ENCODE measurements at regions not wholly inside any gene's neighbourhood (a gene's known extent, or its start where the extent isn't known, plus 50 kb on each side); places are given as distances from the start of the nearest gene placed in this dataset.

GRCh38 chr1:9440261-9440660, 99.0 kb upstream of the SLC25A33 start:
- Histone ChIP-seq H3K4me1 (peaks cover 85% of the 10 kb centered on the region), H3K27ac (peak overlapping the region; percentile 85 to 98 (median 94)), H3K9me3 (no peaks in the 10 kb centered on the region), H3K36me3 (replicated peaks in 1 of 2; ENCODE audit: insufficient read depth in 1 of 2, low read depth in 2 of 2) (no peaks in the 10 kb centered on the region), H3K4me3 (no peak overlapping the region), H3K27me3 (no peaks in the 10 kb centered on the region)
- ATAC-seq (no peak), DNase-seq (no peak)
- intact Hi-C loops (cut with DNase I), result no loop called here
- whole genome bisulfite sequencing, 2 donors, result 80 to 94% methylated on average over 7 of the region's 7 CpGs
- no peak for TF ChIP-seq POLR2A (IDR thresholded peaks at IDR 0.05)
- TF ChIP-seq, protein P1, sequence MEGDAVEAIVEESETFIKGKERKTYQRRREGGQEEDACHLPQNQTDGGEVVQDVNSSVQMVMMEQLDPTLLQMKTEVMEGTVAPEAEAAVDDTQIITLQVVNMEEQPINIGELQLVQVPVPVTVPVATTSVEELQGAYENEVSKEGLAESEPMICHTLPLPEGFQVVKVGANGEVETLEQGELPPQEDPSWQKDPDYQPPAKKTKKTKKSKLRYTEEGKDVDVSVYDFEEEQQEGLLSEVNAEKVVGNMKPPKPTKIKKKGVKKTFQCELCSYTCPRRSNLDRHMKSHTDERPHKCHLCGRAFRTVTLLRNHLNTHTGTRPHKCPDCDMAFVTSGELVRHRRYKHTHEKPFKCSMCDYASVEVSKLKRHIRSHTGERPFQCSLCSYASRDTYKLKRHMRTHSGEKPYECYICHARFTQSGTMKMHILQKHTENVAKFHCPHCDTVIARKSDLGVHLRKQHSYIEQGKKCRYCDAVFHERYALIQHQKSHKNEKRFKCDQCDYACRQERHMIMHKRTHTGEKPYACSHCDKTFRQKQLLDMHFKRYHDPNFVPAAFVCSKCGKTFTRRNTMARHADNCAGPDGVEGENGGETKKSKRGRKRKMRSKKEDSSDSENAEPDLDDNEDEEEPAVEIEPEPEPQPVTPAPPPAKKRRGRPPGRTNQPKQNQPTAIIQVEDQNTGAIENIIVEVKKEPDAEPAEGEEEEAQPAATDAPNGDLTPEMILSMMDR (IDR thresholded peaks at IDR 0.05), result no peak

DNA sequence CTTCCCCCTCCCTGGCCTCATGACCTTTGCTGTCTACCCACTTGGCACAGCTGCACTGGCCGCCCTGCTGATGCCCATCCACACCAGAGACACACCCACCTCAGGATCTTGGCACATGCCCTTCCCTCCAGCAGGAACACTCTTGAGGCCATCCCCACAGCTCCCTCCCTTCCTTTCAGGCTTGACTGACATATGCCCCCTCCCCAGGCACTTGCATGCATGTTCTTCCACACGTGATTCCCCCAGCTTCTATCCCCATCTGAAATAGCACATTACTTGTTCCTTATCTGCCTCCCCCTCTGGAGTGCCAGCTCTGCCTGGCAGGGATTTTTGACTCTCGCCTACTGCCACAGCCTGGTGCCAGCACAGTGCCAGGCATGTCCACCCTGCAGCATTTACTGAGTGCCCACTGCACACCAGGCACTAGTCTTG, 98.5 kb upstream of the SLC25A33 start:
- Histone ChIP-seq H3K4me1 (peaks cover 80% of the 10 kb centered on the region), H3K27me3 (no peaks in the 10 kb centered on the region), H3K9me3 (no peaks in the 10 kb centered on the region), H3K36me3 (replicated peaks in 1 of 2; ENCODE audit: insufficient read depth in 1 of 2, low read depth in 2 of 2) (no peaks in the 10 kb centered on the region), H3K4me3 (no peak overlapping the region), H3K27ac (peak overlapping the region; percentile 85 to 98 (median 94))
- TF ChIP-seq, protein P1 (IDR thresholded peaks at IDR 0.05), result no peak
- no peak for TF ChIP-seq POLR2A (IDR thresholded peaks at IDR 0.05)
- intact Hi-C loops (cut with DNase I), result no loop called here
- DNase-seq (peak; percentile 58 to 71 (median 66)), ATAC-seq (no peak)
- 30 to 31% methylated on average over 3 of the region's 3 CpGs for WGBS, 2 donors

DNA sequence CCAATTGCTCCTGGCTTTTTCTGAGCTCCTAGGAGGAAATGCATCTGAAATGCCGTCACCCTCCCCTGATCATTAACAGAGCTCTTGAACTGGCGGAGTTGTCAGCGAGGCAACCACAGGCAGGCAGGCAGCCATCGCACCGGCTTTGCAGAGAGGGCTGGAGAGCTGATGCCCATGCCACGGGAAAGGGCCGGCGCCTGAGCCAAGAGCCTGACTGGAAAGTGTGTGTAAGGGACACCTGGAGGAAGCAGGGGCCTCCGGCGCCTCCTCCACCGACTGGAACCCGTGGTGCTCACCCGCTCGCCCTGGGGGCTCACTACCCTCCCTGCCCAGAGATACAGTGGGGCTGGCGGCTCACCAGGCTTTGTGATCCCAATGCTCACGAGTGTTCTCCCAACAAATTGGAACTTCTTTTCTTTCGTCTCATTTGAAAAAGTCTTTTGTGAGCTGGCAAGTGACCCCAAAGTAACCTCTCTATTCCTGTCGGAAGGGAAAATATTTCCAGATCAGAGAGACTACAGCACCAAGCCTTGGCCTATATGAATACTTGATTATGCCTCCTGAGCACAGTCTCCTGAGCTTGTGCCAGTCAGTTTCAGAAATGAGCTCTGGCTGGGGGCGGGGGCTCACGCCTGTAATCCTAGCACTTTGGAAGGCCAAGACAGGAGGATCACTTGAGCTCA, 97.7 kb upstream of the SLC25A33 start:
- DNase-seq, result peak; percentile 87 to 91 (median 88)
- TF ChIP-seq, protein P1 (IDR thresholded peaks at IDR 0.05), result no peak
- TF ChIP-seq POLR2A (IDR thresholded peaks at IDR 0.05), result peak; percentile 61 to 94 (median 89)
- Histone ChIP-seq H3K4me3 (no peak overlapping the region), H3K4me1 (peaks cover 72% of the 10 kb centered on the region), H3K27ac (peak overlapping the region; percentile 85 to 98 (median 94)), H3K27me3 (no peaks in the 10 kb centered on the region), H3K36me3 (replicated peaks in 1 of 2; ENCODE audit: insufficient read depth in 1 of 2, low read depth in 2 of 2) (no peaks in the 10 kb centered on the region), H3K9me3 (no peaks in the 10 kb centered on the region)
- intact Hi-C loops (cut with DNase I), result no loop called here
- ATAC-seq, result peak; percentile 55
- WGBS, 2 donors, result 22 to 28% methylated on average over 12 to 20 of the region's 20 CpGs

DNA sequence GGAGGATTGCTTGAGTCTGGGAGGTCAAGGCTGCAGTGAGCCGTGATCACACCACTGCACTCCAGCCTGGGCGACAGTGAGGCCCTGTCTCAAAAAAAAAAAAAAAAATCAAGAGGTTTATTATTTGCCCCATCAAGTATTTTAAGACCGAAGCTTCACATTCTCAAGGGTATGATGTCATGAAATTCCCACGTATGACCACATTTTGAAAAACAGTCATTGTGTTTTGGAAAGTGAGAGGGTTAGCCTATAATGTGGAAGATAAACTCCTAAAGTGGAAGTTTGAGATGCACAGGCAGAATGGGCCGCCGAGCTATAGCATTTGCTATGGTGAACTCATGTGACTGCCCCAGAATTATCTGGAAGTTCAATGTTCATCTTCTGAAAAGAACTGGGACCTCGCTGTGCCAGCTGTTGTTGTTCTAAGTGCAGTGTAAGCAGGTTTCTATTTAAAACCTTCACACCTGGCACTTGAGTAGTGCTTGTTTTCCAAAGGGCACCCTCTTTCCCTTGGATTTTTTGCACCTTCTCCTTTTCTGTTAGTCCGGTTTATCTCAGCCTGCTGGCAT, 96.9 kb upstream of the SLC25A33 start:
- Histone ChIP-seq H3K4me1 (peaks cover 65% of the 10 kb centered on the region), H3K36me3 (replicated peaks in 1 of 2; ENCODE audit: insufficient read depth in 1 of 2, low read depth in 2 of 2) (no peaks in the 10 kb centered on the region), H3K9me3 (no peaks in the 10 kb centered on the region), H3K27ac (peak overlapping the region; percentile 85 to 98 (median 94)), H3K4me3 (no peak overlapping the region), H3K27me3 (no peaks in the 10 kb centered on the region)
- 33 to 34% methylated on average over 8 of the region's 8 CpGs for WGBS, 2 donors
- intact Hi-C loops (cut with DNase I), result no loop called here
- TF ChIP-seq, protein P1 (IDR thresholded peaks at IDR 0.05), result no peak
- no peak for TF ChIP-seq POLR2A (IDR thresholded peaks at IDR 0.05)
- ATAC-seq, result no peak
- peak; percentile 53 to 73 (median 62) for DNase-seq

All from body of pancreas (tissue), 4 donors.